HEK293 (cell line): ENCODE measurements at regions not wholly inside any gene's neighbourhood (a gene's known extent, or its start where the extent isn't known, plus 50 kb on each side); places are given as distances from the start of the nearest gene placed in this dataset.

Experiments used
- CTCF ChIA-PET: fragments of 350-600 bp; formaldehyde crosslinking; extraction: SDS; loops from one replicate; lab custom pipeline; 2021; ENCODE audit warnings: antibody characterized with exemption; lab: Yijun Ruan, JAX
- POLR2A ChIA-PET: fragments of 300-600 bp; formaldehyde crosslinking; extraction: SDS; loops from one replicate; lab custom pipeline; 2020; ENCODE audit warnings: antibody characterized with exemption, inconsistent platforms; lab: Yijun Ruan, JAX
- H3K27ac ChIP-seq: fragments of 200-500 bp; sonication (Bioruptor generic); 2 replicates; pipeline ENCODE4 v1.5.1; 2014; ENCODE audit warnings: low read depth, low read length, control low read depth, inconsistent platforms; ENCODE audit errors: extremely low read depth
- H3K36me3 ChIP-seq, 2 experiments: fragments of 200-500 bp in 1 of 2; sonication (Bioruptor generic) in 1 of 2; 1 replicate in 1 of 2; 2 replicates in 1 of 2; pipeline ENCODE4 v1.5.1; 2014 to 2017; ENCODE audit warnings: inconsistent platforms in 2 of 2, low read length in 2 of 2; ENCODE audit not compliant: control insufficient read depth in 2 of 2, insufficient read depth in 1 of 2
- H3K4me1 ChIP-seq: fragments of 200-500 bp; sonication (Bioruptor generic); 2 replicates; pipeline ENCODE4 v1.5.1; 2014; ENCODE audit warnings: mild to moderate bottlenecking, low read length, inconsistent platforms; ENCODE audit not compliant: control insufficient read depth, insufficient read depth
- H3K4me3 ChIP-seq: 2 replicates; pipeline ENCODE4 v1.5.1; 2011; ENCODE audit warnings: low read depth, mild to moderate bottlenecking, control low read depth, low read length, moderate library complexity
- H3K9me3 ChIP-seq: fragments of 200-500 bp; sonication (Bioruptor generic); 2 replicates; pipeline ENCODE4 v1.5.1; 2014; ENCODE audit warnings: low read depth, low read length, inconsistent platforms; ENCODE audit not compliant: control insufficient read depth, insufficient read depth
- BCL6B ChIP-seq: fragments of 450-650 bp; formaldehyde crosslinking; IDR thresholded peaks from 2 replicates; pipeline ENCODE4 v1.5.1; 2017; ENCODE audit warnings: missing biosample characterization, missing genetic modification characterization
- GLI4 ChIP-seq: fragments of 450-650 bp; formaldehyde crosslinking; IDR thresholded peaks from 2 replicates; pipeline ENCODE4 v1.5.1; 2016; ENCODE audit warnings: missing biosample characterization, missing genetic modification characterization
- INSM2 ChIP-seq: fragments of 450-650 bp; formaldehyde crosslinking; IDR thresholded peaks from 2 replicates; pipeline ENCODE4 v1.5.1; 2016; ENCODE audit warnings: missing biosample characterization, missing genetic modification characterization
- KLF9 ChIP-seq: fragments of 450-650 bp; formaldehyde crosslinking; IDR thresholded peaks from 2 replicates; pipeline ENCODE4 v1.5.1; 2016; ENCODE audit warnings: missing biosample characterization, missing genetic modification characterization, low read depth
- REPIN1 ChIP-seq: fragments of 450-650 bp; formaldehyde crosslinking; IDR thresholded peaks from 2 replicates; pipeline ENCODE4 v1.5.1; 2017; ENCODE audit warnings: missing biosample characterization, missing genetic modification characterization, low read depth
- TRIM28 ChIP-seq: IDR thresholded peaks from 2 replicates; pipeline ENCODE4 v1.6.1; 2011; ENCODE audit warnings: low read length, control low read depth, borderline replicate concordance
- ZBTB48 ChIP-seq: fragments of 450-650 bp; formaldehyde crosslinking; IDR thresholded peaks from 2 replicates; pipeline ENCODE4 v1.5.1; 2016; ENCODE audit warnings: missing biosample characterization, missing genetic modification characterization
- ZBTB49 ChIP-seq: fragments of 450-650 bp; formaldehyde crosslinking; IDR thresholded peaks from 2 replicates; pipeline ENCODE4 v1.5.1; 2016; ENCODE audit warnings: missing biosample characterization, missing genetic modification characterization, low read depth
- ZEB2 ChIP-seq: fragments of 450-650 bp; formaldehyde crosslinking; IDR thresholded peaks from 2 replicates; pipeline ENCODE4 v1.5.1; 2016; ENCODE audit warnings: missing biosample characterization, missing genetic modification characterization
- ZFHX2 ChIP-seq: fragments of 450-650 bp; formaldehyde crosslinking; conservative IDR thresholded peaks from 2 replicates; pipeline ENCODE4 v1.5.1; 2016; ENCODE audit warnings: missing biosample characterization, missing genetic modification characterization
- ZNF174 ChIP-seq: fragments of 450-650 bp; formaldehyde crosslinking; IDR thresholded peaks from 2 replicates; pipeline ENCODE4 v1.5.0; 2017; ENCODE audit warnings: missing biosample characterization, mild to moderate bottlenecking, missing genetic modification characterization
- ZNF175 ChIP-seq: fragments of 450-650 bp; formaldehyde crosslinking; IDR thresholded peaks from 2 replicates; pipeline ENCODE4 v1.5.1; 2016; ENCODE audit warnings: missing biosample characterization, missing genetic modification characterization
- ZNF248 ChIP-seq: fragments of 450-650 bp; formaldehyde crosslinking; IDR thresholded peaks from 2 replicates; pipeline ENCODE4 v1.5.1; 2017; ENCODE audit warnings: missing biosample characterization, missing genetic modification characterization
- ZNF274 ChIP-seq, 2 experiments: fragments of 200-500 bp in 1 of 2; fragments of 450-650 bp in 1 of 2; sonication (Bioruptor generic) in 1 of 2; formaldehyde crosslinking in 1 of 2; IDR thresholded peaks; 2 replicates each; pipeline versions ENCODE4 v1.5.1 to v1.6.1; 2014 to 2016; ENCODE audit warnings: borderline replicate concordance in 1 of 2, inconsistent platforms in 1 of 2, low read length in 1 of 2, missing biosample characterization in 1 of 2, missing genetic modification characterization in 1 of 2
- ZNF280D ChIP-seq: fragments of 450-650 bp; formaldehyde crosslinking; IDR thresholded peaks from 2 replicates; pipeline ENCODE4 v1.5.1; 2016; ENCODE audit warnings: missing biosample characterization, missing genetic modification characterization
- ZNF416 ChIP-seq: fragments of 450-650 bp; formaldehyde crosslinking; IDR thresholded peaks from 2 replicates; pipeline ENCODE4 v1.5.1; 2016; ENCODE audit warnings: missing biosample characterization, missing genetic modification characterization
- ZNF473 ChIP-seq: fragments of 450-650 bp; formaldehyde crosslinking; IDR thresholded peaks from 2 replicates; pipeline ENCODE4 v1.5.1; 2017; ENCODE audit warnings: missing biosample characterization, missing genetic modification characterization
- ZNF548 ChIP-seq: fragments of 450-650 bp; formaldehyde crosslinking; IDR thresholded peaks from 2 replicates; pipeline ENCODE4 v1.5.1; 2016; ENCODE audit warnings: missing biosample characterization, missing genetic modification characterization
- ZNF560 ChIP-seq: fragments of 450-650 bp; formaldehyde crosslinking; IDR thresholded peaks from 2 replicates; pipeline ENCODE4 v1.5.1; 2017; ENCODE audit warnings: missing biosample characterization, missing genetic modification characterization, borderline replicate concordance
- ZNF621 ChIP-seq: fragments of 450-650 bp; formaldehyde crosslinking; IDR thresholded peaks from 2 replicates; pipeline ENCODE4 v1.5.1; 2017; ENCODE audit warnings: missing biosample characterization, missing genetic modification characterization
- ZNF626 ChIP-seq: fragments of 450-650 bp; sonication (Bioruptor Pico); formaldehyde crosslinking; IDR thresholded peaks from 2 replicates; pipeline ENCODE4 v1.5.1; 2018; ENCODE audit warnings: missing biosample characterization, missing genetic modification characterization, inconsistent platforms
- ZNF76 ChIP-seq: fragments of 450-650 bp; formaldehyde crosslinking; IDR thresholded peaks from 2 replicates; pipeline ENCODE4; 2016; ENCODE audit warnings: low read depth, missing biosample characterization, missing genetic modification characterization, borderline replicate concordance
- ZNF830 ChIP-seq: fragments of 450-650 bp; IDR thresholded peaks from 2 replicates; pipeline ENCODE4 v1.5.0; 2018; ENCODE audit warnings: missing biosample characterization, missing genetic modification characterization, low read depth, mild to moderate bottlenecking, moderate library complexity
- ZSCAN30 ChIP-seq: fragments of 450-650 bp; IDR thresholded peaks from 2 replicates; pipeline ENCODE4 v1.5.1; 2018; ENCODE audit warnings: missing biosample characterization, mild to moderate bottlenecking, missing genetic modification characterization, moderate library complexity

GRCh38 chr1:239757716-239758115, 334.0 kb upstream of the FMN2 start:
- ChIA-PET POLR2A (no interaction called here), CTCF (interaction anchor here (0.5 kb wide), 1 partner anchor 65 kb away, joined by 3 read pairs; no protein-coding TSS in a partner anchor)
- no peaks in the 10 kb centered on the region for H3K9me3 ChIP-seq
- no peak overlapping the region for H3K27ac ChIP-seq
- no peak for TF ChIP-seq ZNF274 (IDR thresholded peaks at IDR 0.05; ENCODE audit: low read length)
- no peak for TF ChIP-seq ZNF274 (tag by site-specific recombination; IDR thresholded peaks at IDR 0.05; ENCODE audit: borderline replicate concordance)
- TF ChIP-seq ZSCAN30 (tag by site-specific recombination) = no peak
- no peak for TF ChIP-seq ZNF830 (tag by site-specific recombination)
- TF ChIP-seq ZNF626 (tag by site-specific recombination) = no peak
- TF ChIP-seq ZNF175 (tag by site-specific recombination) = no peak
- TF ChIP-seq TRIM28 = peak; percentile 49; the same call in 1 of the 2 replicates
- TF ChIP-seq GLI4 (tag by site-specific recombination) = no peak
- no peaks in the 10 kb centered on the region for H3K36me3 ChIP-seq
- peaks cover 49% of the 10 kb centered on the region for H3K4me1 ChIP-seq
- no peak overlapping the region for H3K4me3 ChIP-seq

GRCh38 chr1:239758756-239759155, 332.9 kb upstream of the FMN2 start:
- ChIA-PET POLR2A (no interaction called here), CTCF (no interaction called here)
- Histone ChIP-seq H3K27ac (no peak overlapping the region), H3K9me3 (no peaks in the 10 kb centered on the region), H3K36me3 (no peaks in the 10 kb centered on the region), H3K4me1 (peaks cover 49% of the 10 kb centered on the region), H3K4me3 (no peak overlapping the region)
- TF ChIP-seq ZNF274 (IDR thresholded peaks at IDR 0.05; ENCODE audit: low read length) (no peak), ZNF274 (tag by site-specific recombination; IDR thresholded peaks at IDR 0.05; ENCODE audit: borderline replicate concordance) (no peak), ZNF548 (no peak), ZNF174 (no peak)

GRCh38 chr1:239761509-239761908, 330.2 kb upstream of the FMN2 start:
- Histone ChIP-seq H3K4me1 (peaks cover 31% of the 10 kb centered on the region), H3K4me3 (no peak overlapping the region), H3K9me3 (no peaks in the 10 kb centered on the region), H3K27ac (no peak overlapping the region), H3K36me3 (no peaks in the 10 kb centered on the region)
- ChIA-PET POLR2A (no interaction called here), CTCF (interaction anchor here (0.7 kb wide), 1 partner anchor 356 kb away, joined by 3 read pairs; no protein-coding TSS in a partner anchor)
- no peak for TF ChIP-seq ZNF248 (tag by site-specific recombination)
- no peak for TF ChIP-seq ZBTB48 (tag by site-specific recombination)
- TF ChIP-seq ZNF76 (tag by site-specific recombination) = no peak
- TF ChIP-seq ZNF473 (tag by site-specific recombination) = no peak
- TF ChIP-seq ZFHX2 (tag by site-specific recombination) = no peak
- no peak for TF ChIP-seq ZNF416
- no peak for TF ChIP-seq ZNF280D (tag by site-specific recombination)
- no peak for TF ChIP-seq ZBTB49 (tag by site-specific recombination)
- TF ChIP-seq ZNF560 (tag by site-specific recombination) = no peak
- no peak for TF ChIP-seq KLF9
- TF ChIP-seq ZNF274 (IDR thresholded peaks at IDR 0.05; ENCODE audit: low read length) = no peak
- TF ChIP-seq ZNF274 (tag by site-specific recombination; IDR thresholded peaks at IDR 0.05; ENCODE audit: borderline replicate concordance) = no peak
- no peak for TF ChIP-seq ZNF621
- TF ChIP-seq REPIN1 (tag by site-specific recombination) = no peak
- no peak for TF ChIP-seq ZEB2
- no peak for TF ChIP-seq BCL6B (tag by site-specific recombination)
- no peak for TF ChIP-seq INSM2 (tag by site-specific recombination)
